ENCODE measurements at regions not wholly inside any gene's neighbourhood (a gene's known extent, or its start where the extent isn't known, plus 50 kb on each side); places are given as distances from the start of the nearest gene placed in this dataset.
A peak's percentile ranks its signal among the peaks of the same experiment; 100 is the strongest.

DNA sequence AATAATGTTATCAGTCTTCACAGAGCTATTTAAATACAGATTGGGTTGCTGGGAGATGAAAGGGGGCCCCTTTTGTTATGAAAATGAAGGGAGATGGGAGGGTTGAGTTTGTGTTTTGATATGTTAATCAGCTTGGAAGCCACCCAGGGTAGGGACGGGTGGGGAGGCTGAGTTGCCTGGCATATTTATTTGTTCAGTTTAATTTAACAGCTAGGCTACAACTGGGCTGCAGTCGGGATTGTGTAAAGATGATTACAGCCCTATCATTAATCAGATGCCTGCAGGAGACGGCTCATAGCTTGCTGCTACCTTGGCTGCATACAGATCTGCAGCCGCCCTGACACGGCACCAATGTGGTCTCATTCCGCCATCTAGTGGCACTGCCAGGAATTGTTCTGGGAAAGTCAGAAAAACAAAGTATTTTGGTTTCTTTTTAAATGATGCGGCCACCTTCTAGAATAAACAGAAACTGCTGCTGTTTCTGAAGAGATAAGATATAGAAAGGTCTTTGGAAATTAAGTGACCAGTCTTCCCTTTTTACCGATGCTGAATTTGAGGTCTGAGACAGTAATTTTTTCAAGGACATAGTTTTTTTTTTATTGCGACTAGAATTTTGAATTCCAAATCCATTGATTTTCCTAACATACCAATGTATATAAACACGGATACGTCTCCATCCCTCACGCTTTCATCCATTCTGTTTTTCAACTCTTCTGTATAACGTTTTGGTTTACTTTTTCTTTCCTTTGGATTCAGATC, 458.0 kb upstream of the ASIC2 start:
- Histone ChIP-seq H3K9me3 (no peaks in the 10 kb centered on the region), H3K4me1 (no peaks in the 10 kb centered on the region), H3K36me3 (no peaks in the 10 kb centered on the region), H3K27ac (no peak overlapping the region), H3K4me3 (no peak overlapping the region), H3K27me3 (peaks cover 53% of the 10 kb centered on the region)
- 3% methylated on average over 13 of the region's 13 CpGs for WGBS
- TF ChIP-seq, protein P1, sequence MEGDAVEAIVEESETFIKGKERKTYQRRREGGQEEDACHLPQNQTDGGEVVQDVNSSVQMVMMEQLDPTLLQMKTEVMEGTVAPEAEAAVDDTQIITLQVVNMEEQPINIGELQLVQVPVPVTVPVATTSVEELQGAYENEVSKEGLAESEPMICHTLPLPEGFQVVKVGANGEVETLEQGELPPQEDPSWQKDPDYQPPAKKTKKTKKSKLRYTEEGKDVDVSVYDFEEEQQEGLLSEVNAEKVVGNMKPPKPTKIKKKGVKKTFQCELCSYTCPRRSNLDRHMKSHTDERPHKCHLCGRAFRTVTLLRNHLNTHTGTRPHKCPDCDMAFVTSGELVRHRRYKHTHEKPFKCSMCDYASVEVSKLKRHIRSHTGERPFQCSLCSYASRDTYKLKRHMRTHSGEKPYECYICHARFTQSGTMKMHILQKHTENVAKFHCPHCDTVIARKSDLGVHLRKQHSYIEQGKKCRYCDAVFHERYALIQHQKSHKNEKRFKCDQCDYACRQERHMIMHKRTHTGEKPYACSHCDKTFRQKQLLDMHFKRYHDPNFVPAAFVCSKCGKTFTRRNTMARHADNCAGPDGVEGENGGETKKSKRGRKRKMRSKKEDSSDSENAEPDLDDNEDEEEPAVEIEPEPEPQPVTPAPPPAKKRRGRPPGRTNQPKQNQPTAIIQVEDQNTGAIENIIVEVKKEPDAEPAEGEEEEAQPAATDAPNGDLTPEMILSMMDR (IDR thresholded peaks at IDR 0.05): peak; percentile 80 to 91
- no peak for TF ChIP-seq POLR2A (IDR thresholded peaks at IDR 0.05)
- DNase-seq (ENCODE audit: low spot score in 2 of 2): no peak

DNA sequence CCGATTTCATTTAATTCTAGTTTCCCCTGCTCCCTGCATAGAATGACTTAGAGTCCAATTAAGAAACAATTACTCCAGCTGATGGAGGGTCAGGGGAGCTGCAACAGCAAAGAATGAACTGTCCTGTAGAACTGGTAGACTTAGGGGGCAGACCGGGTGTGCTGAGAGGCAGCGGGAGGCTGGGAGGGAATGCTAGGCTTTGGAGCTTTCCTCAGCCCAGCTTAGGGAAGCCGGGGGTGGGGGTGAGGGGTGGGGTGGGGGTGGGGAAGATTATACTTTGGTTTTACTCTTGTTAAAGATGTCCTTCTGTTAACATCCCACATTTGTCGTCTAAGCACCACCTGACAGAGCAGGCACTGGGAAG, 458.6 kb upstream of the ASIC2 start:
- no peak overlapping the region for H3K4me3 ChIP-seq
- 6% methylated on average over 5 of the region's 5 CpGs for WGBS

DNA sequence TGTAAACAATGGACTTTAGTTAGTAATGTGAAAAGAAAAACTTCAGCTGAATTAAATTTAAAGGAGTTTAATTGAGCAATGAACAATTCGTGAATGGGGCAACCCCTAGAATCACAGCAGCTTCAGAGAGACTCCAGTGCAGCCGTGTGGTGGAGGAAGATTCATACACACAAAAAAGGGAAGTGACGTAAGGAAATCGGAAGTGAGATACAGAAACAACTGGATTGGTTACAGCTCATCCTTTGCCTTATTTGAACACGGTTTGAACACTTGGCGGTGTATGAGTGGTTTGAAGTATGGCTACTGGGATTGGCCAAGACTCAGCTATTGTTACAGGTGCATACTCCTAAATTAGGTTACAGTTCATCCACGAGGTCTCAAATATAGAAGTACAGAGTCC, 460.4 kb upstream of the ASIC2 start:
- TF ChIP-seq, protein P1 (IDR thresholded peaks at IDR 0.05): no peak
- no peak for TF ChIP-seq POLR2A (IDR thresholded peaks at IDR 0.05)
- TF ChIP-seq POLR2AphosphoS5 (IDR thresholded peaks at IDR 0.05): no peak
- TF ChIP-seq EP300 (IDR thresholded peaks at IDR 0.05): no peak
- Histone ChIP-seq H3K4me3 (no peak overlapping the region), H3K27me3 (peaks cover 63% of the 10 kb centered on the region), H3K27ac (no peak overlapping the region), H3K36me3 (no peaks in the 10 kb centered on the region), H3K9me3 (no peaks in the 10 kb centered on the region), H3K4me1 (no peaks in the 10 kb centered on the region)
- no peak for DNase-seq (ENCODE audit: low spot score in 2 of 2)
- WGBS: 62% methylated on average over 7 of the region's 7 CpGs

More for the DNA sequence above, 458.6 kb upstream of the ASIC2 start:
- DNase-seq (ENCODE audit: low spot score in 2 of 2): no peak
- Histone ChIP-seq H3K9me3 (no peaks in the 10 kb centered on the region), H3K27me3 (peaks cover 59% of the 10 kb centered on the region), H3K4me1 (no peaks in the 10 kb centered on the region), H3K27ac (no peak overlapping the region), H3K36me3 (no peaks in the 10 kb centered on the region)
- TF ChIP-seq, protein P1 (IDR thresholded peaks at IDR 0.05): no peak
- no peak for TF ChIP-seq POLR2A (IDR thresholded peaks at IDR 0.05)
- TF ChIP-seq EP300 (IDR thresholded peaks at IDR 0.05): no peak
- TF ChIP-seq POLR2AphosphoS5 (IDR thresholded peaks at IDR 0.05): no peak

DNA sequence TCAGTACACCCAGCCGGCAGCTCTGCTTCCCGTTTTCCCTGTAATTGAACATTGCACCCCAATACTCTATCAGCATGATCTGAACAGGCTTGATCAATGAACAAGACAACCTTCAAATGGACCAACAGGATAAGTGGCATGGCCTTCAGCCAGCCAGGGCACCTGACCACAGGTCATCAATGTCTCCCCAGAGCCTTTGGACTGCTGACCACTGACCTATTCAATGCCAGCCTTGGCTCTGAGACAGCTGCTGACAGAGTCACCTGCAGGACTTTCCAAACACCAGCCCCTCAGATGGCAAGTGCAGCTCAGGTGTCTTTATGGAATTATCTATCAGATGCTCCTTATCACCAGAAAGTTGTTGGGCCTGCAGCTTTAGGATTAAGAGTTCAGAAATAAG, 462.9 kb upstream of the ASIC2 start:
- H3K9me3 ChIP-seq: no peaks in the 10 kb centered on the region
- H3K36me3 ChIP-seq: no peaks in the 10 kb centered on the region
- 94% methylated on average over 2 of the region's 2 CpGs for WGBS
- no peak overlapping the region for H3K4me3 ChIP-seq
- TF ChIP-seq POLR2AphosphoS5 (IDR thresholded peaks at IDR 0.05) (no peak), EP300 (IDR thresholded peaks at IDR 0.05) (no peak), POLR2A (IDR thresholded peaks at IDR 0.05) (no peak)
- TF ChIP-seq, protein P1 (IDR thresholded peaks at IDR 0.05): no peak
- no peaks in the 10 kb centered on the region for H3K4me1 ChIP-seq
- no peak for DNase-seq (ENCODE audit: low spot score in 2 of 2)
- no peak overlapping the region for H3K27ac ChIP-seq
- H3K27me3 ChIP-seq: peaks cover 44% of the 10 kb centered on the region

DNA sequence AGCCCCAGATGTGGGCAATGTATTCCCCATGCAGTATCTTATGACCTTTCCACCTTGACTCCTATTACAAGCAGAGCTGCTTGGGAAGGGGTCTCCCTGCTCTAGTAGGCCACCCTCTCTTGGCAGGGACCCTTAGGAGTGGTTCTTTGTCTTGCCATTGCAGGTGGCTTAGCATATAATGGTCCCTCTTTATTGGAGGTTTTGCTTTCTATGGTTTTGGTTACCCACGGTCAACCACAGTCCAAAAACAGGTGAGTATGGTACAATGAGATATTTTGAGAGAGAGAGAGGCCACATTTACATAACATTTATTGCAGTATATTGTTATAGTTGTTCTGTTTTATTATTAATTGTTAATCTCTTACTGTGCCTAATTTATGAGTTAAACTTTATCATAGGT, 472.8 kb upstream of the ASIC2 start:
- Histone ChIP-seq H3K27me3 (peaks cover 18% of the 10 kb centered on the region), H3K4me3 (no peak overlapping the region), H3K9me3 (no peaks in the 10 kb centered on the region), H3K36me3 (no peaks in the 10 kb centered on the region), H3K4me1 (no peaks in the 10 kb centered on the region), H3K27ac (no peak overlapping the region)
- 80% methylated on average over 1 of the region's 1 CpG for WGBS
- no peak for TF ChIP-seq EP300 (IDR thresholded peaks at IDR 0.05)
- no peak for TF ChIP-seq POLR2A (IDR thresholded peaks at IDR 0.05)
- TF ChIP-seq POLR2AphosphoS5 (IDR thresholded peaks at IDR 0.05): no peak
- TF ChIP-seq, protein P1 (IDR thresholded peaks at IDR 0.05): no peak
- no peak for DNase-seq (ENCODE audit: low spot score in 2 of 2)
